ENCODE measurements at regions not wholly inside any gene's neighbourhood (a gene's known extent, or its start where the extent isn't known, plus 50 kb on each side); places are given as distances from the start of the nearest gene placed in this dataset.
A peak's percentile ranks its signal among the peaks of the same experiment; 100 is the strongest.

DNA sequence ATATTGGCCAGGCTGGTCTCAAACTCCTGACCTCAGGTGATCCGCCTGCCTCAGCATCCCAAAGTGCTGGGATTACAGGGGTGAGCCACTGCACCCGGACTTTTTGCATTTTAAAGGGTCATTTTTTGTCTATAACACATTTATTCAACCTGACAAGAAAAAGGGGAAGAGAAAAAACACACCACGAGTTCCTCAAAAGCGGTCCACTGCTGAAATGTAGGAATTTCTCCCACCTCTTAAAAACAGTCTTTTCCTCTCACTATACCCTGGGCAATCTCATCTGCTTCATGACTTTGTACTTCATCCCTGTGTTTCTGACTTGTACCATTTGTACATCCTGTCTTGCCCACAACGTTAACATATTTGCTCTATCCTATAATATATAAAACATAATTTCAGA lies 413.3 kb upstream of the PTBP2 start (continued):
- no peak for TF ChIP-seq ILK (tag; IDR thresholded peaks at IDR 0.05; ENCODE audit: borderline replicate concordance, low read depth)
- TF ChIP-seq, protein P1, sequence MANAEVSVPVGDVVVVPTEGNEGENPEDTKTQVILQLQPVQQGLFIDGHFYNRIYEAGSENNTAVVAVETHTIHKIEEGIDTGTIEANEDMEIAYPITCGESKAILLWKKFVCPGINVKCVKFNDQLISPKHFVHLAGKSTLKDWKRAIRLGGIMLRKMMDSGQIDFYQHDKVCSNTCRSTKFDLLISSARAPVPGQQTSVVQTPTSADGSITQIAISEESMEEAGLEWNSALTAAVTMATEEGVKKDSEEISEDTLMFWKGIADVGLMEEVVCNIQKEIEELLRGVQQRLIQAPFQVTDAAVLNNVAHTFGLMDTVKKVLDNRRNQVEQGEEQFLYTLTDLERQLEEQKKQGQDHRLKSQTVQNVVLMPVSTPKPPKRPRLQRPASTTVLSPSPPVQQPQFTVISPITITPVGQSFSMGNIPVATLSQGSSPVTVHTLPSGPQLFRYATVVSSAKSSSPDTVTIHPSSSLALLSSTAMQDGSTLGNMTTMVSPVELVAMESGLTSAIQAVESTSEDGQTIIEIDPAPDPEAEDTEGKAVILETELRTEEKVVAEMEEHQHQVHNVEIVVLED (CRISPR knock-in tag; IDR thresholded peaks at IDR 0.05): no peak
- TF ChIP-seq PML (IDR thresholded peaks at IDR 0.05; ENCODE audit: low read length): no peak
- TF ChIP-seq CREB1 (IDR thresholded peaks at IDR 0.05): no peak
- TF ChIP-seq CREB1 (CRISPR knock-in tag; IDR thresholded peaks at IDR 0.05): no peak
- no peak for TF ChIP-seq KHSRP (IDR thresholded peaks at IDR 0.05)
- no peak for TF ChIP-seq NCOR1 (IDR thresholded peaks at IDR 0.05)

DNA sequence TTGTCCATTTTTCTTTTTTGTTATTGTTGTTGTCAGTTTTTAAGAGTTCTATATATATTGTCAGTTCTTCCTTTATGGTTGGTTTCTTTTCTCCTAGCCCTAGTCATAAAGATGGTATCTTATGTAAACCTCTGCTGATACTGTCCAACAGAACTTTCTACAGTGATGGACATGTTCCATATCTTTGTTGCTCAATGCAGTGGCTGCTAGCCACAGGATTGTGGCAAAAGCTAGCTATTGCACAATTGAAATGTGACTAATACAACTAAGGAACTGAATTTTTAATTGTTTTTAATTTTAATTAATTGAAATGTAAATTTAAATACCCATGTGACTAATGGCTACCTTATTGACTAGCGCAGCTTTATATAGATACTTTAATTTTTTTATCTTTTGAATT lies 411.8 kb upstream of the PTBP2 start:
- DNase-seq (ENCODE audit: extremely low read depth in 1 of 4, low spot score in 3 of 4): no peak
- H3K36me3 ChIP-seq (ENCODE audit: control insufficient read depth, insufficient read depth, low read length): no peaks in the 10 kb centered on the region
- TF ChIP-seq CEBPG (CRISPR knock-in tag; IDR thresholded peaks at IDR 0.05) (no peak), CEBPG (tag; conservative IDR thresholded peaks at IDR 0.05 in 1 of 2, IDR thresholded peaks at IDR 0.05 in 1 of 2) (peak in 1 of 2 experiments; percentile 81; a peak in 2 of 4 replicates), ZNF23 (CRISPR knock-in tag; IDR thresholded peaks at IDR 0.05) (no peak)
- in situ Hi-C loops (cut with MboI) (no loop called here), intact Hi-C loops (cut with micrococcal nuclease) (no loop called here)
- no peaks in the 10 kb centered on the region for H3K79me2 ChIP-seq (ENCODE audit: control insufficient read depth, insufficient read depth, low read length)
- no peaks in the 10 kb centered on the region for H3K27me3 ChIP-seq (ENCODE audit: control insufficient read depth in 2 of 2, insufficient read depth in 2 of 2, low read length in 2 of 2)
- WGBS (ENCODE audit: insufficient coverage, low coverage, missing lambda C conversion rate): 0% methylated on average over 1 of the region's 1 CpG
- H3K4me2 ChIP-seq (ENCODE audit: insufficient read depth, low read length): no peak overlapping the region
- no peak overlapping the region for H2AFZ ChIP-seq (ENCODE audit: low read depth, low read length)
- H3K4me3 ChIP-seq: no peak overlapping the region
- ChIA-PET CTCF (ENCODE audit: low intra/inter-chr PET ratio) (no interaction called here), POLR2A (no interaction called here)
- no peaks in the 10 kb centered on the region for H3K9me1 ChIP-seq (ENCODE audit: control insufficient read depth, insufficient read depth, low read length)
- no TSS peak for BruUV-seq (replicated peaks)
- no peaks in the 10 kb centered on the region for H3K4me1 ChIP-seq (replicated peaks in 1 of 2; ENCODE audit: control insufficient read depth in 2 of 2, insufficient read depth in 2 of 2, low read length in 2 of 2)
- no peaks in the 10 kb centered on the region for H4K20me1 ChIP-seq (replicated peaks; ENCODE audit: control insufficient read depth, insufficient read depth, low read length)
- H3K9ac ChIP-seq (ENCODE audit: insufficient read depth in 1 of 2, low read depth in 2 of 2, low read length in 2 of 2): no peak overlapping the region
- FAIRE-seq: no peak
- H3K9me3 ChIP-seq (replicated peaks; ENCODE audit: control insufficient read depth, insufficient read depth, low read depth, low read length): no peaks in the 10 kb centered on the region; the same call in 1 of the 2 replicates
- no peak for ATAC-seq
- H3K27ac ChIP-seq (ENCODE audit: extremely low read depth, low read depth, low read length): no peak overlapping the region
